Muscle of leg (tissue), 3 donors: ENCODE measurements at regions not wholly inside any gene's neighbourhood (a gene's known extent, or its start where the extent isn't known, plus 50 kb on each side); places are given as distances from the start of the nearest gene placed in this dataset.

Experiments used
- DNase-seq: peaks from one replicate; pipeline ENCODE4 v3.0.0; 2013
- H3K27ac ChIP-seq: one replicate; pipeline ENCODE4 v1.5.1; 2013; ENCODE audit warnings: mild to moderate bottlenecking, low read length, control low read depth
- H3K27me3 ChIP-seq: one replicate; pipeline ENCODE4 v1.6.1; 2013; ENCODE audit warnings: low read length; ENCODE audit not compliant: control insufficient read depth, insufficient read depth
- H3K36me3 ChIP-seq: one replicate; pipeline ENCODE4 v1.6.1; 2013; ENCODE audit warnings: low read length; ENCODE audit not compliant: control insufficient read depth, insufficient read depth
- H3K4me1 ChIP-seq: one replicate; pipeline ENCODE4 v1.6.1; 2013; ENCODE audit warnings: low read length; ENCODE audit not compliant: control insufficient read depth, insufficient read depth
- H3K4me3 ChIP-seq: one replicate; pipeline ENCODE4 v1.5.1; 2013; ENCODE audit warnings: low read length, control low read depth
- H3K9me3 ChIP-seq: replicated peaks from 2 replicates; pipeline ENCODE4 v1.6.1; 2013; ENCODE audit warnings: low read depth, low read length; ENCODE audit not compliant: control insufficient read depth
- WGBS: methylation state at CpG from one replicate; pipeline ENCODE4 v1.1.5; 2013; ENCODE audit warnings: missing lambda C conversion rate; ENCODE audit not compliant: insufficient coverage; 5-methylcytosine and 5-hydroxymethylcytosine counted together

DNA sequence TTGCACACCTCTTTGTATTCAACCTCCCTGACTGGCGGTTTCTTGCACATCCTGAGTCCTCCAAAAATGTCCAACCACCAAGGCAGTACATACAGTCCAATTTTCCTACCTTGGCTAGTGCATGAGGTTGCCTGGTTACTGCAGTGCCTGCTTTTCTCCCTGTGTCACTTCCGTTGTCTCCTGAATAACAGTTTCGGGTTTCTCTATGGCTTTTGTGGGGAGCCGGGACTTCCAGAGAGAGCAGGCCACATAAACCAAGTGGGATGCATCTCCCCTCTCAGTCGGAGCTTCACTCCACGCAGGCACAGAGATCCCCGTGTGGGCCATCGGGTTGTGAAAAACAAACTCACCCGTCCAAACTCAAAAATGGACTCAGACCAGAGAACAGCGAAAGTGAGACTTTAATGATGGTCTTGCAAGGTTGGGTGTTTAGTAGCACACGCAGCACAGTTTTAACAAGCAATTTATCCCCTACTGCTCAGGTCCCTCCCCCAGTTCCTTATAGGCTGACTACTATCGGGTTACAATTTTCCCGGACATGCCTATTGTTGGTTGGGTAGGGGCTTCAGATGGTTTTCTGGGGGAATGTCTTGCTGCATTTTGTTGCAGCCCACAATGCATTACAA is 173.1 kb downstream of the POU4F1 start:
- H3K4me1 ChIP-seq, result no peaks in the 10 kb centered on the region
- H3K4me3 ChIP-seq, result no peak overlapping the region
- no peak for DNase-seq
- H3K36me3 ChIP-seq, result no peaks in the 10 kb centered on the region
- H3K27ac ChIP-seq, result no peak overlapping the region
- H3K9me3 ChIP-seq, result no peaks in the 10 kb centered on the region
- WGBS, result 40% methylated on average over 4 of the region's 13 CpGs
- no peaks in the 10 kb centered on the region for H3K27me3 ChIP-seq

DNA sequence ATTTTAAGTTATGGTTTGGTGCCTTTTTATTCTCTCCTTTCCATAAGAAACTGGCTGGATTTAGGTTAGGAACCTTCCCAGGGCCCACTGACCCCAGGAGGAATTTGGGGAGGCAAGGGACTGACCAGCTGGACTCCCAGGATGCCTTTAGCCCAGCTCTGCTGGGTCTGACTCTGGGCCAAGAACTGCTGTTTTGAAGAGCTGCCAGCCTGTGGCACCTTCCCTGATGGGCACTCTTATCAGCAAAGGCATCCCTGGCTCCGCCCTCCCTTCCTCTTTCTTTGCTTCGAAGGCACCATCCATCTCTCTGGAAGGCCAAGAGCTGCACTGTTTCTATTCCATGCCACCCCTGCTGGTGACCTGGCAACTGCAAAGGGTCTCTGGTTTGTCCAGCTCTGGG is 174.7 kb downstream of the POU4F1 start:
- WGBS, result 42% methylated on average over 2 of the region's 2 CpGs
- H3K27ac ChIP-seq, result no peak overlapping the region
- no peak overlapping the region for H3K4me3 ChIP-seq
- H3K36me3 ChIP-seq, result no peaks in the 10 kb centered on the region
- no peaks in the 10 kb centered on the region for H3K9me3 ChIP-seq
- H3K27me3 ChIP-seq, result no peaks in the 10 kb centered on the region
- DNase-seq, result no peak
- no peaks in the 10 kb centered on the region for H3K4me1 ChIP-seq

DNA sequence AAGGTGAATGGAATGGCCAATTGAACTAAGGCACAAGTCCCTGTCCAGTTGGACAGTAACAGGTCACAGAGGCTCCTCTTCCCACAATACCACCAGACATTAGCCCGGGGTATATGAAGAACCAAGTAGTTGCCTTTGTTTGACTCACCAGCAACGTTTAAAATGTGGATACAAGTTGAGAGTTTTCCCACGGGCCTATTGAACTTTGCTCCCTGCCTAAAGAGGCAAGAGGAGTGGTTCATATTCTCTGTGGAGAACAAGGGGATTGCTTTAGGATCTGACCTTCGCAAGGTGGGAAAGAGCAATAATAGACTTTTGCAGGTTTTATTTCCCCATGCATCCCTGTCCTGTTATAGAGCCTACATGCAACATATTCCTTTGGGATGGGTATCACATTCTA is 177.2 kb downstream of the POU4F1 start:
- 52% methylated on average over 2 of the region's 4 CpGs for WGBS
- Histone ChIP-seq H3K9me3 (no peaks in the 10 kb centered on the region), H3K4me3 (no peak overlapping the region), H3K4me1 (no peaks in the 10 kb centered on the region), H3K36me3 (no peaks in the 10 kb centered on the region), H3K27me3 (no peaks in the 10 kb centered on the region), H3K27ac (no peak overlapping the region)
- no peak for DNase-seq

DNA sequence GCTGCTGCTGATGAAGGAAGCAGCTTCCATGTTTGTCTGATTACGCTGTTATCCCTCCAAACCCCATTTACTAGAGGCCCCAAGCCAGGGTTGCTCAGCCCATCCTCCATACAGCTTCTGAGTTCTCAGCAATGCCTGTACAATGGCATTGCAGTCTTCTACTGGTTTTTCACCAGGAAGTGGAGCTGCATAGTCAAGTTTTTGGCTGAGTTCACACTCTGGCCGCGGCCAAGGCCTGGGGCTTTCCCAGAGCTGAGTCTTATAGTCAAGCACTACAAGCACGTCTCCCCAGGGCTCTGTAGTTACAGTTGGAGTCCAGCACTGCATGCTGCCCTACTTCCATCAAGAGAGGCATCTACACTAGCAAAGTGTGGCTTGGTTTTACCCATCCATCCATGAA is 182.5 kb downstream of the POU4F1 start:
- no peaks in the 10 kb centered on the region for H3K9me3 ChIP-seq
- no peaks in the 10 kb centered on the region for H3K36me3 ChIP-seq
- H3K27me3 ChIP-seq, result no peaks in the 10 kb centered on the region
- no peak for DNase-seq
- no peak overlapping the region for H3K4me3 ChIP-seq
- no peaks in the 10 kb centered on the region for H3K4me1 ChIP-seq
- H3K27ac ChIP-seq, result no peak overlapping the region
- 83% methylated on average over 4 of the region's 4 CpGs for WGBS

DNA sequence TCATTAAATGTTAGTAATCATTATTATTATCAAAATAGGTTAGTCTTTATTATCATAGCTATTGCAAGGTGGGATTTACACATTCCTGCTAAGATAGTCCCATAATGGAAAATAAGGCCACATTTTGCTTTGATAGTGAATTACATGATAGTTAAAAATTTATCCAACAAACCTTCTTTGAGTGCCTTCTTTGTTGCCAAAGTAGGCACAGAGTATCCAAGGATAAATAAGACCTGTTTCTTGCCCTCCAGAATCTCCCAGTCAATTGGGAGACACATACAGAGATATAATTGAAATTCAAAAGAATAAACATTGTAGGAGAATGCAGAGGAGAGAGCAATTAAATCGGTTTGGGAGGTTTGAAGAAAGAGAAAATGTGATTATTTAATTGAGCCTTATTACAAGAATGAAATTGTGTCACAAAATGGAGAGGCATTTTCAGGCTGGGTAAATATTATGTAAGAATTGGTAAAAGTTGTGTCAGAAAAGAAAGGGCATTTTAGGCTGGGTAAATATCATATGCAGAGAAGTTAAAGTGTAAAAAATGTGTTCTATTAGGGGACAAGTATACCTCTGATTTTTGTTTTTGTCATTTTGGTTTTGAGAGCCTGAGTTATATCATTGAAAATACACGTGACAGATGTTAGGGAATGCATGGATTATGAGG is 189.3 kb downstream of the POU4F1 start:
- Histone ChIP-seq H3K9me3 (no peaks in the 10 kb centered on the region), H3K27ac (no peak overlapping the region), H3K27me3 (no peaks in the 10 kb centered on the region), H3K4me3 (no peak overlapping the region), H3K4me1 (peaks cover 3% of the 10 kb centered on the region), H3K36me3 (no peaks in the 10 kb centered on the region)
- no peak for DNase-seq
- WGBS, result 50% methylated on average over 1 of the region's 2 CpGs

DNA sequence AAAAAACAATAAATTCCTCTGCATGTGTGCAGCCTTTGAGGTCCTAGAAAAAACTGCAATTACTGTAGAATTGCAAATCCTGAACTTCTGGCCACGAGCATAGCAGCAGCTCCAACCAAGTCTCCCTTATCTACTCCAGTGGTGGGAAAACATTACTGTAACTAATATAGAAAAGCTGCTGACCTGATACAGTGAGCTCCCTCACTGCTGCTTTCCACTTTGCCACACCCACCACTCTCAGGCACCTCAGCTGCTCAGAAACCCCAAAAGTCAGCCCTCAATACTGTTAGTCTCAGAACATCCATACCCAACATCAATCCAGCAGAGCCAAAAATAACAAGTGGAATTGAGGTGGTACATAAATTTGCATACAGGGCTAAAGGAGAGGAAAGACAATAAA is 192.5 kb downstream of the POU4F1 start:
- Histone ChIP-seq H3K27ac (no peak overlapping the region), H3K9me3 (no peaks in the 10 kb centered on the region), H3K27me3 (no peaks in the 10 kb centered on the region), H3K4me3 (no peak overlapping the region), H3K36me3 (no peaks in the 10 kb centered on the region), H3K4me1 (peaks cover 3% of the 10 kb centered on the region)
- WGBS, result no CpG with 5 or more reads among the region's 1 CpG
- no peak for DNase-seq

DNA sequence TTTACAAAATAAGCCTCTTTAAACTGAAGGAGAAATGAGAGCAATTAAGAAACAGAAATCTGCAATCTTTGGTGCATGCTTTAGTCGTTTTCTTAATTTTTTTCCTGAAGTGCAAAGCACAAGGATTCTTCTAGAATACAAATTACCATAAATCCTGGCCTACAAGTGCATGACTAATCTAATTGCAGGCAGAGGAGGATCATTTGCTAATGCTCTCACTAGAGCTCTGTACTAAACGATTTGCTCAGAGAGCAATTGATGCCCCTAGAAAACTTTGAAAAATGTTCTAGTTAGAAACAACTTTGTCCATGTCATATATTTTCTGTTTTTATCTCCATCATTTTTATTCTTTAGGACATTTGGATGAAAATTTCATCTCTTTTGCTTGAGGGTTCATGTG is 193.2 kb downstream of the POU4F1 start:
- no peak for DNase-seq
- no CpG with 5 or more reads among the region's 2 CpGs for WGBS
- Histone ChIP-seq H3K27me3 (no peaks in the 10 kb centered on the region), H3K9me3 (no peaks in the 10 kb centered on the region), H3K4me3 (no peak overlapping the region), H3K27ac (no peak overlapping the region), H3K4me1 (peaks cover 3% of the 10 kb centered on the region), H3K36me3 (no peaks in the 10 kb centered on the region)

DNA sequence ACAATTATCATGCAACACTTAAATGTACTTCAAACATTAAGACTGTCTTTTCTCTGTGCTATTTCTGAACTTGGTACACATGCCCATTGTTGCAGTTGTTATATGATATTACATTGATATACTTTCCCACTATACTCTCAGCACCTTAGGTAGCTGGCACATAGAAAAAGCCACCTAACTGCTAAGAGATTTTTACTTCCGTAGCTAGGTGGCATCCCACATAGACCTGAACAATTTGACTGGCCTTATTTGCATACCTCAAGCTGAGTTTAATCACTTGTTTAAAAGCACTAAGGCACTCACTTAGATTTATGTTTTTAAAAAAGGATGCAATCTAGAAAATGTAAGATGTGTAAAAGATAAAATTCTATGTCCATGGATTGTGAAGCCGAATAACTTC is 194.2 kb downstream of the POU4F1 start:
- no peaks in the 10 kb centered on the region for H3K27me3 ChIP-seq
- DNase-seq, result no peak
- H3K4me1 ChIP-seq, result peaks cover 3% of the 10 kb centered on the region
- no peak overlapping the region for H3K4me3 ChIP-seq
- no peaks in the 10 kb centered on the region for H3K36me3 ChIP-seq
- no peaks in the 10 kb centered on the region for H3K9me3 ChIP-seq
- no peak overlapping the region for H3K27ac ChIP-seq
- no CpG with 5 or more reads among the region's 2 CpGs for WGBS

DNA sequence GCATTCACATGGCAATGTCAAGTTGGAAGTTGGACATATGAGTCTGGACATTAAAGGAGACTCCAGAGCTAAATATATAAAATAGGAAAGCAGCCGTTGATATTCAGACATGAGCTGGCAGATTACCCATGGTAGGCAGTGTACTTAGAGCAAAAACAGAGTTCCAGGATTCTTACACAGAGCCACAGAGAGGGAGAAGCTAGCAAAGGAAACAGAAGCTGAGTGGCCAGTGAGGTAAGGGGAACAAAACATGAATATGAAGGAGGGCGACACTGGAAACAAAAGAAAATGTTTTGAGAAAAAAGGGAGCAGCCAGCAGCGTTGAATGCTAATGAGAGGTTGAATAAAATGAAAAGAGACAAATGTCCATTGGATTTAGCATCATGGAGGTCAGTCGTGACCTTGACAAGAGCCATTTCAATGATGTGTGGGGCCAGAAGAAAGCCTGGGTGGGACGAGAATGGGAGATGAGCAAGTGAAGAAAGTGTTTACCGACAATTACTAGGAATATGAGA is 198.4 kb downstream of the POU4F1 start:
- Histone ChIP-seq H3K4me1 (no peaks in the 10 kb centered on the region), H3K27ac (no peak overlapping the region), H3K27me3 (no peaks in the 10 kb centered on the region), H3K36me3 (no peaks in the 10 kb centered on the region), H3K9me3 (no peaks in the 10 kb centered on the region), H3K4me3 (no peak overlapping the region)
- DNase-seq, result no peak
- 88% methylated on average over 5 of the region's 6 CpGs for WGBS

DNA sequence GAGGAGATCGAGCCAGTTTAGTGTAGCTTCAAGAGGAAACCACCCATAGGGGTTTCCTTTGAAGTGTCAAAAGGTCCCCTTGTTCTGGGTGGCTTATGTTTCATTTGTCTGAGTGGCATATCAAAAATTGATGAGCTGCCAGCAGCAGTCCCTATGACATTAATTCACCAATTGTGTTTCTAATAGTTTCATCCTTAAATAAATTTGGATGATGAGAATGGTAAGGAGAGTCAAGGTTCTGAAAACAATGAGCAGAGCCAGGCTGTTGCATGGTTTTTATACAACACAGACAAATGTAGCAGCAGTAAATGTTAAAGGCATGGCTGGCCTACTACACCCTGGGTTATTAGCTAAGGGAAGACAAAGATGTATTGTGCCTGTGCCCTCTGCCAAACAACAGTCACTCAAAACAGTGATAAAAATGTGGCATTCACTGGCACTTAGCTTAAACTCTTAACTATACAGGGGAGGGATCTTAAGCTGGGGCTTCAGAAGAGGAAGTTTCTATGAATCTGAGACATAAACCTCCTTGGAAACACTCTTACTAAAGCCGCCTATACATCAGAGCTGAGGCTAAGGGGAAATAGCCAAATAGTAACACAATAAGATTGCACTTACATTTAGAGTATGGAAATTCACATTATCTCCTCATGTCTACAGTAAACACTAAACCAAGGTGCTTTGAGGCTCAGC is 200.5 kb downstream of the POU4F1 start:
- Histone ChIP-seq H3K27me3 (no peaks in the 10 kb centered on the region), H3K9me3 (no peaks in the 10 kb centered on the region), H3K36me3 (no peaks in the 10 kb centered on the region), H3K4me1 (no peaks in the 10 kb centered on the region), H3K27ac (no peak overlapping the region), H3K4me3 (no peak overlapping the region)
- no peak for DNase-seq
- 9% methylated on average over 1 of the region's 2 CpGs for WGBS
